ENCODE measurements at regions not wholly inside any gene's neighbourhood (a gene's known extent, or its start where the extent isn't known, plus 50 kb on each side); places are given as distances from the start of the nearest gene placed in this dataset.

DNA sequence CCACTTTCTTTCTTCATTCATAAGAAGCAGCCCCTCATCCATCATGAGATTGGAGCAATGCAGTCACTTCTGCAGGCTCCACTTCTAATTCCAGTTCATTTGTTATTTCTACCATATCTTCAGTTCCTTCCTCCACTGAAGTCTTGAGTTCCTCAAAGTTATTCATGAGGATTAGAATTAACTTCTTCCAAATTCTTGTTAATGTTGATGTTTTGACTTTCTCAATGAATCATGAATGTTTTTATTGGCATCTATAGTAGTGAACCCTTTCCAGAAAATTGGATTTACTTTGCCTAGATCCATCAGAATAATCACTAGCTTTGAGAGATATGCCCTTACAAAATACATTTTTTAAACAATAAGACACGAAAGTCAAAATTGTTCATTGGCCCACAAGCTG, 2567.7 kb upstream of the PCDH20 start:
- DNase-seq: no peak

DNA sequence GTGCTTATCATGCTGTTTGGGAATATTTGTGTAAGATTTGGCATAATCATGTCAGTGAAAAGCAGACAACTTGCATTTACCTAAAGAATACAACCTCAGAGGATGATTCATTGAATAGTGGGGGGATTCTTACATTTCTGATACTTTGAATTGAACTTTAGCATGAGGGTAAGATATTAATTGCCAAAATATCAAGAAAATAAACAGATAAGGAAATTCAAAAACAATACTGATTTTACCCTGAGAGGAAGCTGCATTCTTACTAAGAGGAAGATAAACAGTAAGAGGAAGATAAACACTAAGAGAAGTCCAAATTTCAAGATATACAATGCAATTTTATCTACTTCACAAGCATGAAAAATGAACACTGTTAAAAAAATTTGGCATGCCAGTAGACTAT, 2564.3 kb upstream of the PCDH20 start:
- no peak for DNase-seq

DNA sequence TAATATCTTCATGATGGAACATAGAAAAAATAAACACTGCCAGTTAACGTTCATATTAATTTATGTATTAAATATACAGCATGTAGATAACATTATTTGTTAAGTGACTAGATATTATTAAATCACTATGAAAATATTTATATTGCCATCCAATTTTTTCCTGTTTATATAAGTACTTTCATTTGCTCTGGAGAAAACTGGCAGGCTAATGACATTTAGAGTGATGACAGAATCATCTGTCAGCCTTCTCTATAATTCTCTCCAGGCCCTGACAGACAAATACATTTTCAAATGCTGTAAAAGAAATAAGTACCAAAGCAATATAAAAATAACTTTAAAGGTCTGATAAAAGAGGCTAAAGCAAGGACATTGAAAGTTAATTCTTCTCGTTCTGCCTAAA, 2556.7 kb upstream of the PCDH20 start:
- DNase-seq: no peak

DNA sequence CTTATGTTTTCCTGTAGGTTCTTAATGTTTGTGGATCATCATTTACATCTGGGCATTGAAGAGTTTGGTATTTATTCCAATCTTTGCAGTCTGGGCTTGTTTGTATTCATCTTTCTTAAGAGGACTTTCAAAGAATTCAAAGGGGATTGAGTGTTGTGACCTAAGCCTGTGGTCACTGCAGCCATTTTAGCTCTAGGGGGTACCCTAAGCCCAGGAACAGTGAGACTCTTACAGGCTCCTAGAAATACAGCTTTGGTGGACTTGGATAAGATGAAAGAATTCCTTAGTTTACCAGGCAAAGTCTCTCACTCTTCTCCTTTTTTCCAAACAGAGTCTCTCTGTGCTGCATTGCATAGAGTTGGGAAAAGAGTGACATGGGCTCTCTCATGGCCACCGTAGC, 2539.0 kb upstream of the PCDH20 start:
- no peak for DNase-seq

DNA sequence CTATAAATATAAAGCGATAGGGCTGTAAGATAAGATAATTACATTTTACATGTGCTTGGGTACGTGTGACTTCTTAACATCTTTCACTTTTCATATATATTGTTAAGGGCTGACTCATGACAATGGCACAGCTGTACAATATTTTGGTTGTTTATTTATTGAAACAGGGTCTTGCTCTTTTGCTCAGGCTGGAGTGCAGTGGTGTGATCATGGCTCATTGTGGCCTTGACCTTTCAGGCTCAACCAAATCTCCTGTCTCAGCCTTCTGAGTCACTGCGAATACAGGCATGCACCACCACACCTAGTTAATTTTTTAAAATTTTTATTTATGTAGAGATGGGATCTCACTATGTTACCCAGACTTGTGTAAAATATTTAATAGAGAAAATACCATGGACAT, 2532.4 kb upstream of the PCDH20 start:
- no peak for DNase-seq

DNA sequence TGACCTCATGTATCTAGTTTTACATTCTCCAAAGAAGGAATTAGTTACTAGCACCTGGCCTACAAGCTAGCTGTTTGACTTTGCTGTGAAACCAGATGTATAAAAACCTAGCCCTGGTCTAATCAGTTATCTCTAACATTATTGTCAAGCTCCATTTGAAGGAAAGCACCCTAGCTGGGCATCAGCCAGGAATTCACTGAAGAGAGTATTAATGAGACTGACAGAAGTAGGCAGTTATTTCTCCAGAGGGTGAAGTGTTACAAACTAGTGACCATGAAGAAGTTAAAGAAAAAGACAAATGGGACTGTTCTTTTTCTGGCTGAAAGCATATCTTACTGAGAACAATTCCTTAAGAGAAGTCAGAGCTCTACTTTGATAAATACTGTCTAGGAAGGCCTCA, 2529.3 kb upstream of the PCDH20 start:
- DNase-seq: no peak

DNA sequence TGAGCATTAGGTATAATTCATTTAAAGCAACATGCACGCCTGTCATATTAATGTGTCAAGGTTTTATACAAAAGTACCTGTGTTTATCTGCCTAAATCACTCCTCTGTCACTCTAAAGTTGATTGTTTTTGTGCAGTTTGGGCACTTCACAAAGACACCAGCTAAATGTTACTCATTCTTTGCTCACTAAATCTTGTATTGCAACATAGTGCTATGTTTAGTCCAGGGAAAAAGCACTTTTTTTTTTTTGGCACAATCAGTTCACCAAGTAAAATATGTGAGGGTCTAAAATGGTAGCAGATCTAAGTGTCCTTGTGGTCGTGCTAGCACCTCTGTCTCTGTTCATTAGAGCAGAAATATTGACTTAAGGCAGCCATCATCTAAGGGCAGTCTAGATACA, 2526.7 kb upstream of the PCDH20 start:
- no peak for DNase-seq

DNA sequence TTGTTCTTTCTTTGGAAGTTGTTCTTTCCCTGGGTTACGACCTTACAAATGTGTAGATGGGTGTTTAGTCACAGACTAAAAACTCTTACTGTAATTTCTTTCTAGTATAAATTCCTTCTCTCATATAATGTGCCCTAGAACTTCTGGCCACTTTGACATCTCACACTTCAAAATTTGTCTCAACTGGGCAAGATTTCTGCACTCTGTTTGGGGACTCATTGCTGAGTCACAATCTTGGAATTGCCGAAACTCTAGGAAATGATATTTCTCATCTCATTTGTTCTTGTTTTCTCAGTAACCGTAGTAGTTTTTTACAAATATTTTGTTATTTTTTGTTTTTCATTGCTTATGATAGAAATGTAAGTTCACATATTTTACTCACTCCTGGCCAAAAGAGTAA, 2523.2 kb upstream of the PCDH20 start:
- DNase-seq: no peak

DNA sequence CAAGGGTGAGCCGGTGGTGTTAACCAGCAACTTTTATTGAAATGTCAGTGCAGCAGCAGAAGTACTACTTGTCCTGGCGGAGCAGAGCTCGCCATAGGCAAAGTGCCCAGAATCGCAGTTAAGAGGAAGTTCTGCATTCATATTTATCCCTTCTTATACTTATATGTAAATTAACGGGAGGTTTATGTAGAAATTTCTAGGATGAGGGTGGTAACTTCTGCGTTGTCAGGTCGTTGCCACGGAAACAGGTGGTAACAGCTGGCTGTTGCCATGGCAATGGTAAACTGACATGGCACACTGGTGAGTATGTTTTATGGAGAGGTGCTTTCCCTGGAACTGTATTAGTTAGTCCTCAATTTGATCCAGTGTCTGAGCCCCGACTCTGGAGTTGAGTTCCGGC, 2494.9 kb upstream of the PCDH20 start:
- DNase-seq: no peak

DNA sequence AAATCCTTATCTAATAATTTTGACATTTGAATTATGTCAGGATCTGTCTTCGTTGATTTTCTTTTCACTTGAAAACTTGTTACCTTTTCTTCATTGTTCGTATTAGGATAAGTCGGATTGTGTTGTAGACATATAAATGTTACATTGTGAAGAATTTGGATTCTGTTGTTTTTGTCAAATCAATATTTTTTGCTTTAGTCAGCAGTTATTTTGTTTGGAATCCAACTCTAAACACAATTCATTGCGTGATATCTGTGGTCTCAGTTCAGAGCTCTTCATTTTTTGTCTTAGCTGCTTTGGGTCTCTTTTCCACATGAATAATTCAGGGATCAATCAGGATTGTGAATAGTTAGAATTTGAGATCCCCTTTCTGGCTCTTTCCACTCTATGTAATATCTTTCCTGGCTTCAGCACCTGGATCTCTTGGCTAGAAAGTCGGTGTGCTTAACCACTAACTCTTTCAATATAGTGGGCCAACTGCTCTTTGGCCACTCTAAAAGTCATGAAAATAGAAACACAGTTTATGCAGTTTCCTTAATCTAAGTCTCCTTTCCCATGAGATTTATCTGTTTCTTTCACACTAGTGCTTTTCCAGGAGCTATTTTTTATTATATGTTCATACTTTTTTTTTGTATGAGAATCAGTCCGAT, 2494.2 kb upstream of the PCDH20 start:
- DNase-seq: no peak

DNA sequence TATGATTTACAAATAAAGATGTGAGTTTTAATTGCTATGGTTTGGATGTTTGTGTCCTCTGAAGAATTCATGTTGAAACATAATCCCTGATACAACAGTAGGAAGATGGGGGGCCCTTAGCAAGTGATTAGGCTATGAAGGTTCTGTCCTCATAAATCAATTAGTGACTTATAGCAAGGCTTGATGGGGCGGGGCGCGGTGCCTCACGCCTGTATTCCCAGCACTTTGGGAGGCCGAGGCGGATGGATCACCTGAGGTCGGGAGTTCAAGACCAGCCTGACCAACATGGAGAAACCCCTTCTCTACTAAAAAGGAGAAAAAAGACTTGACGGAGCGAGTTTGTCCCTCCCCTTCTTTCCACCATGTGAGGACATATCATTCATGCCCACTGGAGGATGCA, 2486.5 kb upstream of the PCDH20 start:
- DNase-seq: no peak

DNA sequence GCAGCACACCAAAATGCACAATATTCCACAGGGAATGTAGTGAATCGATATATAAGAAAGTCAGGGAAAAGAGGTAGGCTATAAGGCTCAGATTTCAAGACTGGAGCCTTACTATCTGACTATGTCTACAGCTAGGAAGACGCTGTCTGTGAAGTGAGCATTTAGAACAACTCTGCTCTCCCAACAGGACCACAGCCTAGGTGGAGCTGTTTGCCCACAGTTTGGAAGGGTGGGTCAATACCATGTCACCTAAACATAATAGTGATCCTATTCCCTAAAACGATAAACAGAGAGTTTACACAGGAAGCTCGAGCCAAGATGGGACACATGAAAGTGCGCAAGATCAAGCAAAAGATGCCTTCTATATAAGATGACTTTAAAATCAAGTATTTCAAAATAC, 2486.0 kb upstream of the PCDH20 start:
- DNase-seq: no peak

DNA sequence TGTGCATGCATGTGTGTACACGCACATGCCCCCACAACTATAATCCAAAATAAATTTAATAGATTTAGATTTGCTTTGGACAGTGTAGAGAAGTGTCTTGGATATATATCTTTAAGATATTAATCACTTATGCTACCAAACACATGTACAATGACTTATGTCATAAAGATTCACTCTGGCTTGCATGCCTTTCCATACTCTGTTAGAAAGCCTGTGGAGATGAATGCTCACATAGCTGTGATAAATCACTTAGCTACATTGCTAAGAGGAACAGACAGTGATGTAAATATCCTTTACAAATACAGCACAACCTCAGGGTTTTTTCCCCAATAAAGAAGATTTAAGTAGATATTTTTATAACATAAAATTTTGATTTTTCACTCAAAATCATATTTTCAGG, 2484.8 kb upstream of the PCDH20 start:
- no peak for DNase-seq

DNA sequence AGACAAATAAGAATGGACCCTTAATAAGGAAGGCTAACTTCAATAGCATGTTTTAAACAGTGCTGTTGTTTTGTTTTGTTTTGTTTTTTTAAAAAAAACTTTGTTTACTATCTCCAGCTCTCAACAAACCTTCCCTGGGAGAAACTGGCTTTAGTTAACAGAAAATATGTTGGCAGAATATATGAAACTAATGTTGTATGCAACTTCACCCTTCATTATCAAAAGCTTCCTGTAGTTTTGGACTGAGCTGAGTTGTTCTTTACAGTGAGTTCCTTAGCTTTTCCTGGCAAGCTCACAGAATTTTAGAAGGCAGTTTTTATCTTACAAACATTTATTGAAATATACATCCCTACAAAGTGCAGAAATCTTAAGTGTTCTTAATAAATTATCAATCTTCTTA, 2480.7 kb upstream of the PCDH20 start:
- no peak for DNase-seq

DNA sequence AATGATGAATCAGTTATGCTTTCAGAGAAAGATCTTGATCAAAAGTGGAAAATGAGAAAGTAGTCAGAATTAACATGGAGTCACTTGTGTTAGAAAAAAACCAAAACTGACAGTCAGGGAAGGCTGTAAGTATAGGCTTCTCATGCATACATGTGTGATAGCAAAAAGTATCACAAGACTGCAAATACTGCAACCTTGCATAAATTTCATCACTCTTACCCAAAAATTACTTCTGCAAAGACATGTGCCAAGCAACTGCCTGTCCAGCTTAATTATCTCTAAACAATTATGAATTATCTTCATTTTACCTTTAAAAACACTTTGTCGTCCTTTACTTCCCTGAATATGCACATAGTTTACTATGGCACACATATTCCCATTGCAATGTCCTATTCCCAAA, 2466.4 kb upstream of the PCDH20 start:
- DNase-seq: no peak

DNA sequence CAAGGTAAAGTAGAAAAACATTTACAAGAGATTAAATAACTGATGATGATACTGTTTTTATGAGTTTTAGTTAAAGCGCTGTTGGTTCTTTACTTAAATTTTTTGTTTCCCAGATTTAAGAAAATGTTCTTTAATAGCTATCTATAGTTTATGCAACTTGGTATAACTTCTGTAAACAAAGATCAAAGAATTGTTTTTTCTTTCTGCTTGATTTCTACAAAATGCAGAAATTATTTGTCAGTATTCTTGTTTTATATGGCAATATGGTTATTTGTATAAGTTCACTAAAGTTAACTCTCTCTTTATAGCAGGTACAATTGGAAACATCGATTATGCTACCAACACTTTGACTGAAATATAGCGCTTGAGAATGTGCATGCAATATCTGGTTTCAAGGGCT, 2465.1 kb upstream of the PCDH20 start:
- DNase-seq: no peak

DNA sequence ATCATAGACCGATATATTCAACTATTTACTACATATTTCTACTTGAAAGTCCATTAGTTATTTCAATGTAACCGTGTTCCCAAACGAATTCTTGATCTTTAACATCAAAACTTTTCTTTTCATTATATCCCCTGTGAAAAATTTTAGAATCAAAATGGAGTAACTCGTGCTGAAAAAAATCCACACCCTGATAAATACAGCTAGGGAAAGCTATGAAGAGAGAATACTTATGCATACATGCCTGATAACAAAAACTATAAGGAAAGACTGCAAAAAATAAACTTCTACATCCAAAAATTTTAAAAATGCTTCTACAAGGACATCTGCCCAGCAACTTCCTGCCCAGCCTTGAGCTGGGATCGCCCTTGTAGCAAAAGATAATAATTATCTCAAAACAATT, 2458.3 kb upstream of the PCDH20 start:
- DNase-seq: no peak

DNA sequence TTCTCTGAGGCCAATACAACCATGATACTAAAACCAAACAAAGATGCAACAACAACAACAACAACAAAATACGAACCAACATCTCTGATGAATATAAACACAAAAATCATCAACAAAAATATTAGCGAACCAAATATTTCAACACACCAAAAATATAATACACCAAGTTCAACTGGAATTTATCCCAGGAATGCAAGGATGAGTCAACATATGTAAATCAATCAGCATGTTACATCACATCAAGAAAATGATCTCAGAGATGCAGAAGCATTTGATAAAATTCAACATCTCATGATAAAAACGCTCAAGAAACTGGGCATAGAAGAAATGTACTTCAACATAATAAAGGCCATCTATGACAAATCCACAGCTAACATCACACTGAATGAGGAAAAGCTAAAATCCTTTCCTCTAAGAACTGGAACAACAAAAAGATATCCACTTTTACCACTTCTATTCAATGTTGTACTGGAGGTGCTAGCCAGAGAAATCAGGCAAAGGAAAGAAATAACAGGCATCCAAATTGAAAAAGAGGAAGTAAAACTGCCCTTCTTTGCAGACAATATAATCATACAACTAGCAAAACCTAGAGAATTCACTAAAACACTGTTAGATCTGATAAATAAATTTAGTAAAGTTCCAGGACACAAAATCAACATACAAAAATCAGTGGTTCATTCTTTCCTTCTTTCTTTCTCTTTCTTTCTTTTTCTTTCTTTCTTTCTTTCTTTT, 2448.7 kb upstream of the PCDH20 start:
- DNase-seq: no peak

DNA sequence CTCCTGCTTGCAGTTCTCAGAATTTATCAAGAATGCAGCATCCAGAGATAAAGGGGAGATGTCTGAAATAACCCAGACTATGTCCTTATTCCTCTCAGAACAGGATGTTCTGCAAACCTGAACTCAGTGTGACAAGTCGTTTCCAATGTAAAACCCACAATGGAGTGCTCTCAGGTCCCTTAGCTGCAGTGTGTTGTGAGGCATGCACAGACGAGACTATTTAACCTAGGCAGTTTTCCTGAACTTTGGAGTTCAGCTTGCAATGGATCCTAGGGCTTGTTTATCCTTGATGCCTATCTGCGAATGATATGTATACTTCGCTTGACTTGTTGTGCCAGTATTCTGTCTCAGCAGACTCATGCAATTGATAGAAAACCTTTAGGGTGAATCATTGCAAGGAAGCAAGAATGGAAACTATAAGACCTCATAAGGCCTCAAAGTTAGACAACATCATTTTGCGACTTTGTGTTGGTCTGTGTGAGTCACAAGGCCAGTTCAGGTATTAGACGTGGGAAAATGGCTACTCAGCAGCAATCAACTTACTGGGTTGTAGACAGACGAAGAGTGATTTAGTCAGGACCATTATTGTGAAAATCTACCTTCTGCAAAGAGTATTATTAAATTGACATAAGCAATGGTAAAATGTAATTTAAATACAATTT, 2439.9 kb upstream of the PCDH20 start:
- no peak for DNase-seq

DNA sequence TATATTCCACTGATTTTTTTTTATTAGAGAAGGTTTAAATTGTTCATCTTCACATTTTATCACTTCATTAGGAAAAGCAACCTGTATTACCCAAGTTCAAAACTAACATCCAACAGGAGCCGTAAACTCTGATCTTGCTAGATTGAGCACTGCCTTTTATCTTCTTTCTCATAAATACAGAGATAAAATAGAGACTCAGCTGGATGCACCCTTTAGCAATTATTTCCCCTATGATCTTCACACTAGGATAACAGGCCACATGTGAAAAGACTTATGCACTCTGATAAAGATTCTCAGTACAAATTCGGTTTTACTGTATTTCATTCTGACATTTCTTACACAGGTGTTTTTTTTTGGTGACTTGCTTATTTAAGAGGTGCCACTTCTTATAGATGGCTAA, 2438.2 kb upstream of the PCDH20 start:
- DNase-seq: no peak

DNA sequence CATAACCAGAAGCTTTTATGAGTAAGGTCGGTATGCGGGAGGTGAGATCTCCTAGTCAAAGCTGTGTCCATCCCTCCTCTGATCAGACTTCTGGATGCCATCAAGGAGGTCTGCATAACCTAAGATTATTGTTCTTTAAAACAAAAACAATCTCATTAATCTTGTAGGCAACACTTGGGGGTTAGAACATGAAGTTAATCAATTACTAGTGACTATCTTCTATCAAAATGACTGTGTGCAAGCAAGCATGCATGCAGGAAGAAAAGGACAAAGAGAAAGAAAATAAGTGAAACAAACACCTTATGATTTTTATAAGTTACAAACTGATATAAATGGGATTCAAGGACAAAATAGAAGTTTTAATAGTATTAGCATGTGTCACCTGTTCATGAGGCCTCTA, 2435.9 kb upstream of the PCDH20 start:
- no peak for DNase-seq

DNA sequence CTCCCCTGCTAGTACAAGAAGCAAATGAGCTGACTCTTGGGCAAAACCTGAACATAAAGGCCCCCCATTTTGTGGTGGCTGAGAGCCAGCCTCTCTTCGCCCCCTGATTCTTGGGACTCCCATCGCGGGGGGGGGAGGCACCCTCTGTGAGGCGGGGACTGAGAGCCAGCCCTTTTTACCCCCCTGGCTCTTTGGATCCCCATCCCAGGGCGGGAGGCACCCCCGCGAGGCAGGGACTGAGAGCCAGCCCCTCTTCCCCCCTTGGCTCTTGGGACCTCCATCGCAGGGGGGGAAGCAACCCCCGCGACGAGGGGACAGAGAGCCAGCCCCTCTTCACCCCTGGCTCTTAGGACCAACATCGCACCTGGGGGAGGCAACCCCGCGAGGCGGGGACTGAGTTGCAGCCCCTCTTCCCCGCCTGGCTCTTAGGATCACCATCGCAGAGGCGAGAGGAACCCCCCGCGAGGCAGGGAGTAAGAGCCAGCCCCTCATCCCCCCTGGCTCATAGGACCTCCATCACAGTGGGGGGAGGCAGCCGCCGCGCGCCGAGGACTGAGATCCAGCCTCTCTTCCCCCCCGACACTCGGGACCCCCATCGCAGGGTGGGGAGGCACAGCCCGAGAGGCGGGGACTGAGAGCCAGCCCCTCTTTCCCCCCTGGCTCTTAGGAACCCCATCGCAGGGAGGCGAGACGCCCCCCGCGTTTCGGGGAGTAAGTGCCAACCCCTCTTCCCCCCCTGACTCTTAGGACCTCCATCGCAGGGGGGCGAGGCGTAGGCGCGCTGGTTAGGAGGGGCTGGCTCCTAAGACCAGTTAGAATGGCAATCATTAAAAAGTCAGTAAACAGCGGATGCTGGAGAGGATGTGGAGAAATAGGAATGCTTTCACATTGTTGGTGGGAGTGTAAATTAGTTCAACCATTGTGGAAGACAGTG, 2428.4 kb upstream of the PCDH20 start:
- DNase-seq: no peak

DNA sequence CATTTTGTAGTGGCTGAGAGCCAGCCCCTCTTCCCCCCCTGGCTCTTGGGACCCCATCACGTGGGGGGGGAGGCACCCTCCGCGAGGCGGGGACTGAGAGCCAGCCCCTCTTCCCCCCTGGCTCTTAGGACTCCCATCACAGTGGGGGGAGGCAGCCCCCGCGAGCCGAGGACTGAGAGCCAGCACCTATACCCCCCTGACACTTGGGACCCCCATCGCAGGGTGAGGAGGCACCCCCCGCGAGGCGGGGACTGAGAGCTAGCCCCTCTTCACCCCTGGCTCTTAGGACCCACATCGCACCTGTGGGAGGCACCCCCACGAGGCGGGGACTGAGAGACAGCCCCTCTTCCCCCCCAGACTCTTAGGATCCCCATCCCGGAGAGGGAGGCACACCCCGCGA, 2426.5 kb upstream of the PCDH20 start:
- DNase-seq: no peak
